Islet precursor cell (in vitro differentiated cells): ENCODE measurements at regions not wholly inside any gene's neighbourhood (a gene's known extent, or its start where the extent isn't known, plus 50 kb on each side); places are given as distances from the start of the nearest gene placed in this dataset.

Source experiments
- DNase-seq: peaks from one replicate; pipeline ENCODE4 v3.0.0-alpha.2; 2018

- DNase-seq: no peak
Measured at GRCh38 chrX:88425739-88426138, 321.3 kb upstream of the CPXCR1 start.

DNA sequence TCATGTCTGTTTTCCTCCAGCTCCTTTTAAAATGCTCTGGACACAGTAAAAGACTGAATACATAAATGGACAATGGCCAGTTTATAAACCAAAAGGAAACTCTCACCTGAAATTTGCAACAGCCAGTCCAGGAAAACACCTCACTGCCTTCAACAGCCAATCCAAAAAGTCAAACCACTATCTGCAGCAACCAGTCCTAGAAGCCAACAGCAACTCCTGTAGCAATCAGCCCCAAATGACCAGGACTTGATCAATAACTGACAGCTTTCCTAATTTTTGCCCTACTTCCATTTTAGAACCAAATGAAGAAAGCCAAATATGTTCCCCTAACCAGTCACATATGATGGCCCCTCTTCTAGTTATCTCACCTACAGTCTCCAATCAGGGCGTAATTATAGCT lies 309.5 kb upstream of the CPXCR1 start:
- no peak for DNase-seq

GRCh38 chrX:88438209-88438608 lies 308.8 kb upstream of the CPXCR1 start:
- DNase-seq: no peak

GRCh38 chrX:88439935-88440334 lies 307.1 kb upstream of the CPXCR1 start:
- no peak for DNase-seq
